M059J (cell line): ENCODE measurements at regions not wholly inside any gene's neighbourhood (a gene's known extent, or its start where the extent isn't known, plus 50 kb on each side); places are given as distances from the start of the nearest gene placed in this dataset.
"Not testable (repeated sequence)": the region's sequence is repeated elsewhere in the genome, so short reads cannot be mapped to it uniquely, and the experiment has no call there.

Experiments used
- DNase-seq: peaks from one replicate; pipeline ENCODE4 v3.0.0-alpha.2; 2012; ENCODE audit warnings: low read depth

DNA sequence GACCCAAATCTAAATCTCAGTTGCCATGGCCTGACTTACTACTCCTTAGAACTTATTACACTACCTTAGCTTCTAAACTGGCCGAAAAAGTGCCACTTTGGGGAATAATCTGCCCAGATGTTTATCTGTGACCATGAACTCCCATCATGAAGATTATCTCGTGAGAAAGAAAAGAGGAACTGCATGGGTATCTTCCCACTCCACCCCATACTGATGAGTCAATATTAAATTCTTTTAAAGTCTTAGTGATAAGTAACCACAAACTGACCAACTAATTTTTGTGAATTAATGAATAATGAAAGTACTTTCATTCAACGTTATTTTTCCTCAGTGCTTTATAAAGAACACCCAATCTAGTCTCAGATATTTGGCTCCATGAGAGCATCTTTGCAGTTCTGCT, 493.5 kb downstream of the EBF1 start:
- no peak for DNase-seq

DNA sequence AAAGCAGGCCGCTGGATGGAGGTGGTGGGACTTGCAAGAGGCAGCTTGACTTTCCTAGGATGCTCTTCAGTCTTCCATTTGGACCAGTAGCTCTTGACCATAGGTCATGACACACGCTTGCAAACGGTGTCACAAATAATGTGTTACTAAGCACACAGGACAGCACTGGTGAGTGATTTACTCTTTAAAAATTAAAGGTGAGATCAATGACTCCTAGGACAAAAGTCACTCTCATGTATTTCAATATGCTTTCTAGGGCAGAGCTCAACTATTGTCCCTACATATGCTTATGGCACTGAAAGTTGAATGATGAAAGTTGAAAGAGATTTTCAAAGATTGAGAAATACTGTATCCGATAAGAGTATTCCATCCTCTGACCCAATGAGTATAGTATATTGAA, 496.7 kb downstream of the EBF1 start:
- no peak for DNase-seq

GRCh38 chr5:158601118-158601517, 498.6 kb downstream of the EBF1 start:
- DNase-seq, result no peak

DNA sequence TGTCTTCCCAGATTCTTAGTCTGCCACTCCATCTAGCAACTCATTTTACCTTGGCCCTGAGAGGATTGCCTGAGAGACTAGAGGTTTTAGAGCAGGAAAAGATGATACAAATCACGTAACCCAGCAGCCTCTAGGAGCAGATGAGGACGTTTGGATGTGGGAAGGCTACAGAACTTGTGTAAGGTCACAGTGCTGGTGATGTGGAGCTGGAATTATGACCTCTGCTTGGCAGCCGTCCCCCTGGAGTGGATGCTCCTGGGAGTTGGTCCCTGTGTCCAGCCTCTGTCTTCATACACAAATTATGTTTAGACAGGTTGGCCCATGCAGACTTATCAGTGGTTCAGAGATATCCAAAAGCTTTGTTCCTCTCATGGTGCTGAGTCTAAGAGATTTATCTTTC, 499.0 kb downstream of the EBF1 start:
- DNase-seq, result no peak

GRCh38 chr5:158599157-158599556, 500.6 kb downstream of the EBF1 start:
- no peak for DNase-seq

- no peak for DNase-seq
These were observed 505.0 kb downstream of the EBF1 start for GRCh38 chr5:158594595-158595242.

DNA sequence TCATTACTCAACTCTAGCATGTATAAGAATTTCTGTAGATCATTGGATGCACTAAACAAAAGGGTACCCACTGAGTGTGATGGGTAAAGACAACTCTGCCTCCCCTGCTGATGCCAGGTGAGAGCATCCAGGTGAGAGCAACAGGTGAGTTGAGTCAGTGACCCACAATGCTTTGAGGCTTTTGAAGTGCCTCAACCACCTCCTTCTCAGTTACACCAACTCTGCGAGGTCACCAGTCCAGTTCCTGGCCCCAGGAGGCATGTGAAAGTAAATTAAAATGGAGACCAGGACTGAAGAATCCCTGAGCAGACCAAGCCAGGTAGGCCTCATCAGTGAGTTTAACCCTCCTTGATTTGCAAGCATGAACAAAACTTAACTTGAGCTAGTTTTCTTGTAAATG, 505.8 kb downstream of the EBF1 start:
- no peak for DNase-seq

GRCh38 chr5:158591301-158591863, 508.3 kb downstream of the EBF1 start:
- DNase-seq, result peak; percentile 16

DNA sequence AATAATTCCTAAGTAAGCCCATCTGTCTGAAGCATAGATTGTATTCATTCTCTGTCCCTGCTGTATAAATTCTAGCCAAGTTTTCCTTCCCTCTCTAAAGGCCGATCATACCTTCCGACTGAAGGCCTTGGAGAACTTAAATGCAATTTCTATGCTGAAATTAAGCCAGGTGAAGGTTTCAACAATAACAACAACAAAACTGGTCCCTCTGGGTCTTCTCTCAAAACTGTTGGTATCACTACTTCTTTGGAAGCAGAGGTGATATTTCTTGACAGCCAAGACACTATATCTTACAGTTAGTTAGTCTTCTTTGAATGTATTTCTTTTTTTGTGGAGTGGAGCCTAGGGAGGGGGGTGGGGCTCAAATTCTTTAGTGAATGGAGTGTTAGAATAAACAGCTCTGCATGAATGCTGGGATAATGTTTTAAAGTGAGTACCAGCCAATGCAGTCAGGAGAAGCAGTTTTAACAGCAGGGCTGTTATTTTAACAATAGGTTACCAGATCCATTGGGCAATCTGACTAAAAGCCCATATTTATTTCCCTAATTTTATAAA, 508.9 kb downstream of the EBF1 start:
- DNase-seq, result no peak

DNA sequence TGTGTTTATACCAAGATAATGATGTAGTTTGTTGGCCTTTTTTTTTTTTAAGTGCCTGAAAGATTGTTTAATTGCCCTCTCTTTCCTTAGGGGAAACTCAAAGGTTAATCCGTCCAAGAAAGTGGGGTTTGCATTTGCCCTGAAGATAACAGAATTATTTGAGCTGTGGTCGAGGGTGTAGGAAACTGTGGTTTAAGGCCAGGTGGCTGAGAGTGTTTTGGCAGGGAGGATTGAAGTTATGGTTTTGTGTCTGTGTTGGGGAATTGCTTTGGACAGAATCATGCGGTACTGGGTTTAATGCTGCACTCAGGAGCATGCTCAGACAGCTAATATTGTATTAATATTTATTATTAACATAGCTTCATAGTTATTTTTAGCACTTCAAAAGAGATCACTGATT, 509.8 kb downstream of the EBF1 start:
- peak; percentile 5 for DNase-seq

GRCh38 chr5:158588617-158589016, 511.1 kb downstream of the EBF1 start:
- DNase-seq, result no peak

DNA sequence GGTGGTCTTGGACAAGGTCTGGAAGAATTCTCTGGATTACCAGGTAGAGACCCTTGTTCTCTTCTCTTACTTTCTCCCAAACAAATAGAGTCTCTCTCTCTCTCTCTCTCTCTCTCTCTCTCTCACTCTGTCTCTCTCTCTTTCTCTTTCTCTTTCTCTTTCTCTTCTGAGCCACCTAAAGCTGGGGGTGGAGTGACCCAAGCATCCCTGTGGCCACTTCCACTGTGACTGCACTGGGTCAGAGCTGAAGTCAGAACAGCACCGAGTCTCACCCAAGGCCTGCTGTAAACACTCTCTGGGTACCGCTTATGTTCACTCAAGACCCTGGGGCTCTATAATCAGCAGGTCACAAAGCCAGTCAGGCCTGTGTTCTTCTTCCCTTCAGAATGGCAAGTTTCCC, 513.7 kb downstream of the EBF1 start:
- DNase-seq, result no peak

DNA sequence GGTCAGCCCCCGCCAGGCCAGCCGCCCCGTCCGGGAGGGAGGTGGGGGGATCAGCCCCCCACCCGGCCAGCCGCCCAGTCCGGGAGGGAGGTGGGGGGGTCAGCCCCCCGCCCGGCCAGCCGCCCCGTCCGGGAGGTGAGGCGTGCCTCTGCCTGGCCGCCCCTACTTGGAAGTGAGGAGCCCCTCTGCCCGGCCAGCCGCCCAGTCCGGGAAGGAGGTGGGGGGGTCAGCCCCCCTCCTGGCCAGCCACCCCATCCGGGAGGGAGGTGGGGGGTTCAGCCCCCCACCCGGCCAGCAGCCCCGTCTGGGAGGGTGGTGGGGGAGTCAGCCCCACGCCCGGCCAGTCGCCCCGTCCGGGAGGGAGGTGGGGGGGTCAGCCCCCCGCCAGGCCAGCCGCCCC, 517.0 kb downstream of the EBF1 start:
- not testable (repeated sequence) for DNase-seq

DNA sequence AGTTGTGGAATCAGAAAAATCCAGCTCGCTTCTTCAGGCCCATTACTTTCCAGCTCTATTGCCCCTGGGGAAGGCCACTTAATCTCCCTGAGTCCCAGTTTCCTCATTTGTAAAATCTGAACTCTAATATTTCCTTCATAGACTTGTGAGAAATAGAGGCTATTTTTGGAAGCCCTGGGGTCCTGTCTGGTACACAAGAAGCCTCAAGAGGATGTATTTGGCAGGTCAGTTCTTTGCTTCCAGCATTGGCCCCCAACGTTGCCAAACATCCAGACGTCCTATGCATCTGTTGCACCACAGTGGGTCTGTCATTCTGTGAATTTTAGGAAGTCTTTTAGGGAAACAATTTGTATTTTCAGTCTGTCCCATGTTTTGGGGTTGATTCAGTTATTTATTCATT, 525.9 kb downstream of the EBF1 start:
- no peak for DNase-seq

- no peak for DNase-seq
These were observed 529.2 kb downstream of the EBF1 start for GRCh38 chr5:158570502-158570901.

- DNase-seq, result no peak
These were observed 530.2 kb downstream of the EBF1 start for GRCh38 chr5:158569534-158569933.

- DNase-seq, result no peak
These were observed 534.5 kb downstream of the EBF1 start for GRCh38 chr5:158565017-158565789.

GRCh38 chr5:158563760-158564390, 535.8 kb downstream of the EBF1 start:
- no peak for DNase-seq

GRCh38 chr5:158561562-158562190, 538.0 kb downstream of the EBF1 start:
- no peak for DNase-seq

DNA sequence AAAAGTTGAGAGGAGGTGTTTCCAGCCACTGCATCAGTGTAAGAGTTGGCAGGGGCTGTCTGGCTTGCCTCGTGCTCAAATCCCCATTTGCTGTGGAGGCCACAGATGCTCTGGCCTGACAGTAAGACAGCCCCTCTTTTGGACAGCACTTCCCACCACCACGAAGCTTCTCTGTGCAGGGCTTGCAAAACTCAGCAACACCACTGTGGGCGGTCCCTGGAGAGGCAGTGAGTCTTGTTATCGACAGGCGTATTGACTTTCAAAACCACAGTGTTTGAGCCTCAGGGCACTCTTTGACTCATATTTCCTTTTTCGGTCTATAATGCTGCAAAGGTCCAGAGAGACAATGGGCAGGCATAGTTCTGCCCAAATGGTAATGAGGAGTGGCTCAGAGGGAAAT, 539.5 kb downstream of the EBF1 start:
- peak; percentile 28 for DNase-seq

DNA sequence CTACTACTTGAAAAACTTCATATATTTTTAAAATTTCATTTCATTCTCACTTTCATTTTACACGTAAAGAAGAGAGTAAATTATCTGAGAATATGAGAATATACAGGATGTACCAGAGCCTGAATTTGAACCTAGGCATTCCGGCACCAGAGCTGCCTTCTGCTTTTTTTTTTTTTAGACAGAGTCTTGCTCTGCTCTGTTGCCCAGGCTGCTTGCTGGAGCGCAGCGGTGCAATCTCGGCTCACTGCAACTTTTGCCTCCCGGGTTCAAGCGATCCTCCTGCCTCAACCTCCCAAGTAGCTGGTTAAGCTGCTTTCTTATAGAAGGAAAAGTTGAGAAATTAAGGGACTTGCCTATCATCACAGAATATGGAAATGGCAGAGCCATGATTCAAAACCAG, 540.1 kb downstream of the EBF1 start:
- DNase-seq, result no peak

- DNase-seq, result no peak
These were observed 540.6 kb downstream of the EBF1 start for GRCh38 chr5:158559066-158559465.
